ENCODE measurements at regions not wholly inside any gene's neighbourhood (a gene's known extent, or its start where the extent isn't known, plus 50 kb on each side); places are given as distances from the start of the nearest gene placed in this dataset.

DNA sequence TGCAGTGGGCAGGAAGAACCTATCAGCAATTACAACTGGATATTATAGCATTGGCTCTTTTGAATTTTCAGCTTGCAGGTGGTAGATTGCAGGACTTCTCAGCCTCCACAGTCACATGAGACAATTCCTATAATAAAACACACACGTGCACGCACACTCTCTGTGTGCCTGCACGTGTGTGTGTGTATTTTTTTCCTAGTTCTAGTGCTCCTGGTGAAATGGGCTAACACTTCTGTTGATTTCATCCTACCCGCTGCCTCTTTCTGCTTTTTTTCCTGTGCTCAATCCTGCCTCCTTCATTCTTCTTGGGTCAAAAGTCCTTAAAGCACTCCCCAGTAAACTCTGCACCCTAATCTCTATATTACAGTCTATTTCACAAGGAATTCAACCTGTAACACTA lies 320.1 kb downstream of the OSTF1 start:
- no peak overlapping the region for H2BK120ac ChIP-seq (ENCODE audit: low read depth, low read length)
- H3K27me3 ChIP-seq (ENCODE audit: control insufficient read depth, insufficient read depth, low read length), result no peaks in the 10 kb centered on the region
- no CpG with 5 or more reads among the region's 4 CpGs for WGBS, 2 experiments (ENCODE audit: extremely low coverage in 2 of 2, insufficient read length in 1 of 2)
- no peak overlapping the region for H3K4me2 ChIP-seq (ENCODE audit: low read depth, low read length)
- intact Hi-C loops (cut with micrococcal nuclease) (loop anchor here (10.0 kb wide), 1 partner anchor 74 kb away; no protein-coding TSS in a partner anchor), in situ Hi-C loops (cut with MboI; ENCODE audit: low sequenced_read_pairs) (no loop called here), dilution Hi-C loops (cut with HindIII; ENCODE audit: low sequenced_read_pairs, unreplicated experiment) (no loop called here)
- peaks cover 14% of the 10 kb centered on the region for H3K9me3 ChIP-seq (ENCODE audit: control insufficient read depth, insufficient read depth, low read length)
- H3K9me1 ChIP-seq (ENCODE audit: insufficient read depth, low read length), result no peaks in the 10 kb centered on the region
- H3K36me3 ChIP-seq (ENCODE audit: control insufficient read depth, insufficient read depth, low read length), result no peaks in the 10 kb centered on the region
- H2AK9ac ChIP-seq (replicated peaks; ENCODE audit: low read depth, low read length, poor library complexity), result no peak overlapping the region
- BruUV-seq (replicated peaks), result no TSS peak
- H2AFZ ChIP-seq (replicated peaks; ENCODE audit: low read length, poor library complexity), result no peak overlapping the region
- no peaks in the 10 kb centered on the region for H3K79me1 ChIP-seq (ENCODE audit: low read depth in 1 of 2, low read length in 2 of 2)
- DNase-seq, result no peak
- no peak overlapping the region for H2BK20ac ChIP-seq (ENCODE audit: low read depth, low read length)
- H3K4me1 ChIP-seq (ENCODE audit: control insufficient read depth, insufficient read depth, low read length), result no peaks in the 10 kb centered on the region
- H3K4ac ChIP-seq (ENCODE audit: low read depth, low read length), result no peak overlapping the region
- POLR2A ChIA-PET (ENCODE audit: unreplicated experiment), result no interaction called here
- no peak overlapping the region for H3K56ac ChIP-seq (ENCODE audit: extremely low read depth, insufficient read depth, low read length)
- no peak overlapping the region for H3K27ac ChIP-seq (ENCODE audit: insufficient read depth, low read length)
- no peak overlapping the region for H3K4me3 ChIP-seq (ENCODE audit: insufficient read depth, low read depth, low read length)
- no peaks in the 10 kb centered on the region for H4K20me1 ChIP-seq (ENCODE audit: insufficient read depth, low read length)
- no peak for ATAC-seq (ENCODE audit: low read depth)
- no peak overlapping the region for H4K8ac ChIP-seq (ENCODE audit: low read depth in 2 of 2, low read length in 2 of 2)
- H3K18ac ChIP-seq (ENCODE audit: low read depth, low read length), result no peak overlapping the region
- no peak overlapping the region for H3K23ac ChIP-seq (ENCODE audit: low read depth, low read length)
- H3K14ac ChIP-seq (replicated peaks; ENCODE audit: low read depth, low read length), result no peak overlapping the region
- no peak overlapping the region for H4K5ac ChIP-seq (ENCODE audit: low read depth, low read length)
- CTCF ChIA-PET, result no interaction called here
- no peak overlapping the region for H4K91ac ChIP-seq (ENCODE audit: insufficient read depth, low read depth, low read length)
- no peak overlapping the region for H2BK15ac ChIP-seq (ENCODE audit: low read depth, low read length)
- no peak overlapping the region for H2BK5ac ChIP-seq (ENCODE audit: low read depth, low read length, poor library complexity, severe bottlenecking)
- H2AK5ac ChIP-seq (ENCODE audit: low read depth, low read length), result no peak overlapping the region
- TF ChIP-seq FOS (IDR thresholded peaks at IDR 0.05; ENCODE audit: low read depth, low read length) (no peak), NFE2L2 (IDR thresholded peaks at IDR 0.05; ENCODE audit: low read depth, low read length) (no peak), BHLHE40 (IDR thresholded peaks at IDR 0.05; ENCODE audit: low read depth, low read length) (no peak), MXI1 (IDR thresholded peaks at IDR 0.05; ENCODE audit: borderline replicate concordance, low read depth, low read length) (no peak), RAD21 (IDR thresholded peaks at IDR 0.05; ENCODE audit: low read length) (no peak), POLR2A (IDR thresholded peaks at IDR 0.05; ENCODE audit: low read depth, low read length) (no peak), MAFK (IDR thresholded peaks at IDR 0.05; ENCODE audit: low read depth, low read length) (no peak), MAZ (IDR thresholded peaks at IDR 0.05; ENCODE audit: borderline replicate concordance, low read depth, low read length) (no peak)
- TF ChIP-seq, protein P1, sequence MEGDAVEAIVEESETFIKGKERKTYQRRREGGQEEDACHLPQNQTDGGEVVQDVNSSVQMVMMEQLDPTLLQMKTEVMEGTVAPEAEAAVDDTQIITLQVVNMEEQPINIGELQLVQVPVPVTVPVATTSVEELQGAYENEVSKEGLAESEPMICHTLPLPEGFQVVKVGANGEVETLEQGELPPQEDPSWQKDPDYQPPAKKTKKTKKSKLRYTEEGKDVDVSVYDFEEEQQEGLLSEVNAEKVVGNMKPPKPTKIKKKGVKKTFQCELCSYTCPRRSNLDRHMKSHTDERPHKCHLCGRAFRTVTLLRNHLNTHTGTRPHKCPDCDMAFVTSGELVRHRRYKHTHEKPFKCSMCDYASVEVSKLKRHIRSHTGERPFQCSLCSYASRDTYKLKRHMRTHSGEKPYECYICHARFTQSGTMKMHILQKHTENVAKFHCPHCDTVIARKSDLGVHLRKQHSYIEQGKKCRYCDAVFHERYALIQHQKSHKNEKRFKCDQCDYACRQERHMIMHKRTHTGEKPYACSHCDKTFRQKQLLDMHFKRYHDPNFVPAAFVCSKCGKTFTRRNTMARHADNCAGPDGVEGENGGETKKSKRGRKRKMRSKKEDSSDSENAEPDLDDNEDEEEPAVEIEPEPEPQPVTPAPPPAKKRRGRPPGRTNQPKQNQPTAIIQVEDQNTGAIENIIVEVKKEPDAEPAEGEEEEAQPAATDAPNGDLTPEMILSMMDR (conservative IDR thresholded peaks at IDR 0.05; ENCODE audit: low read depth, low read length), result no peak
- TF ChIP-seq, protein P2, sequence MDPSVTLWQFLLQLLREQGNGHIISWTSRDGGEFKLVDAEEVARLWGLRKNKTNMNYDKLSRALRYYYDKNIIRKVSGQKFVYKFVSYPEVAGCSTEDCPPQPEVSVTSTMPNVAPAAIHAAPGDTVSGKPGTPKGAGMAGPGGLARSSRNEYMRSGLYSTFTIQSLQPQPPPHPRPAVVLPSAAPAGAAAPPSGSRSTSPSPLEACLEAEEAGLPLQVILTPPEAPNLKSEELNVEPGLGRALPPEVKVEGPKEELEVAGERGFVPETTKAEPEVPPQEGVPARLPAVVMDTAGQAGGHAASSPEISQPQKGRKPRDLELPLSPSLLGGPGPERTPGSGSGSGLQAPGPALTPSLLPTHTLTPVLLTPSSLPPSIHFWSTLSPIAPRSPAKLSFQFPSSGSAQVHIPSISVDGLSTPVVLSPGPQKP (IDR thresholded peaks at IDR 0.05; ENCODE audit: borderline replicate concordance, low read depth, low read length), result no peak
- no peak overlapping the region for H3K9ac ChIP-seq (ENCODE audit: low read depth, low read length)
